Neural progenitor cell (in vitro differentiated cells): ENCODE measurements at regions not wholly inside any gene's neighbourhood (a gene's known extent, or its start where the extent isn't known, plus 50 kb on each side); places are given as distances from the start of the nearest gene placed in this dataset.

ENCODE experiments used
- EZH2 ChIP-seq: fragments of 200-600 bp; sonication (generic); IDR thresholded peaks from 2 replicates; pipeline ENCODE4 v1.6.1; 2017; ENCODE audit warnings: antibody characterized with exemption, mild to moderate bottlenecking, moderate library complexity
- TF ChIP-seq, protein P1 (sequence below): fragments of 200-600 bp; sonication (generic); IDR thresholded peaks from 2 replicates; pipeline ENCODE4 v1.5.1; 2017; ENCODE audit warnings: antibody characterized with exemption, mild to moderate bottlenecking

DNA sequence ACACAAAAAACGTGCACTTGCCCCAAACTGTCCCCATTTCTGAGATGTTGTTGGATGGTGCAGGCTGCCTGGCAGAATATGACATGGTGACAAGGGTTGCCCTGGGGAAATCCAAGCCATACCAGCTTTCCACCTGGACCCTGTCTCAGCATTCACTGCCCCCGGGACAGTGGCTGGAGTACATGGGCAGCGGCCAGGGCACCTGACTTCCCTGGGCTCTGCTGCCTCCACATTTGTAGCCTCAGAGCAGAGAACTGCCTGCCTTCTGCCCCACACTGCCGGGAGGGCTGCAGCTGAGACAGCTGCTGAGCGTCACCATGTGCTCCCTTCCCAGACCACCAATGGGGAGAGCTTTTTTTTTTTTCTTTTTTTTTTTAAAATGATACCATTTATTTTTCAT is 222.9 kb upstream of the ZNF32 start:
- TF ChIP-seq, protein P1, sequence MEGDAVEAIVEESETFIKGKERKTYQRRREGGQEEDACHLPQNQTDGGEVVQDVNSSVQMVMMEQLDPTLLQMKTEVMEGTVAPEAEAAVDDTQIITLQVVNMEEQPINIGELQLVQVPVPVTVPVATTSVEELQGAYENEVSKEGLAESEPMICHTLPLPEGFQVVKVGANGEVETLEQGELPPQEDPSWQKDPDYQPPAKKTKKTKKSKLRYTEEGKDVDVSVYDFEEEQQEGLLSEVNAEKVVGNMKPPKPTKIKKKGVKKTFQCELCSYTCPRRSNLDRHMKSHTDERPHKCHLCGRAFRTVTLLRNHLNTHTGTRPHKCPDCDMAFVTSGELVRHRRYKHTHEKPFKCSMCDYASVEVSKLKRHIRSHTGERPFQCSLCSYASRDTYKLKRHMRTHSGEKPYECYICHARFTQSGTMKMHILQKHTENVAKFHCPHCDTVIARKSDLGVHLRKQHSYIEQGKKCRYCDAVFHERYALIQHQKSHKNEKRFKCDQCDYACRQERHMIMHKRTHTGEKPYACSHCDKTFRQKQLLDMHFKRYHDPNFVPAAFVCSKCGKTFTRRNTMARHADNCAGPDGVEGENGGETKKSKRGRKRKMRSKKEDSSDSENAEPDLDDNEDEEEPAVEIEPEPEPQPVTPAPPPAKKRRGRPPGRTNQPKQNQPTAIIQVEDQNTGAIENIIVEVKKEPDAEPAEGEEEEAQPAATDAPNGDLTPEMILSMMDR = no peak
- TF ChIP-seq EZH2 = no peak
